Endodermal cell (in vitro differentiated cells): ENCODE measurements at regions not wholly inside any gene's neighbourhood (a gene's known extent, or its start where the extent isn't known, plus 50 kb on each side); places are given as distances from the start of the nearest gene placed in this dataset.

Experiments
- DNase-seq: peaks from one replicate; pipeline ENCODE4 v3.0.0-alpha.2; 2017
- H3K27ac ChIP-seq: 2 replicates; pipeline ENCODE4 v1.5.1; 2013; ENCODE audit warnings: mild to moderate bottlenecking, low read depth, low read length, moderate library complexity
- H3K27me3 ChIP-seq: 2 replicates; pipeline ENCODE4 v1.6.1; 2013; ENCODE audit warnings: mild to moderate bottlenecking, low read length, moderate library complexity; ENCODE audit not compliant: insufficient read depth, control insufficient read depth, poor library complexity, severe bottlenecking
- H3K36me3 ChIP-seq: 2 replicates; pipeline ENCODE4 v1.7.0; 2013; ENCODE audit warnings: mild to moderate bottlenecking, low read length, moderate library complexity; ENCODE audit not compliant: control insufficient read depth, insufficient read depth
- H3K4me1 ChIP-seq: one replicate; pipeline ENCODE4 v1.7.0; 2013; ENCODE audit warnings: low read length; ENCODE audit not compliant: control insufficient read depth, insufficient read depth
- H3K4me3 ChIP-seq: 2 replicates; pipeline ENCODE4 v1.5.1; 2013; ENCODE audit warnings: mild to moderate bottlenecking, low read length, moderate library complexity
- H3K9ac ChIP-seq: 2 replicates; pipeline ENCODE4 v1.6.1; 2013; ENCODE audit warnings: mild to moderate bottlenecking, low read length, moderate library complexity; ENCODE audit not compliant: poor library complexity, severe bottlenecking; ENCODE audit errors: extremely low read depth
- H3K9me3 ChIP-seq: 2 replicates; pipeline ENCODE4 v1.6.1; 2013; ENCODE audit warnings: mild to moderate bottlenecking, low read length, moderate library complexity; ENCODE audit not compliant: control insufficient read depth
- H3K27ac Mint-ChIP-seq: 2 replicates; pipeline ENCODE4 v1.8.0; 2020; ENCODE audit warnings: mixed read lengths
- H3K27me3 Mint-ChIP-seq: 2 replicates; pipeline ENCODE4 v1.8.0; 2021; ENCODE audit warnings: mild to moderate bottlenecking, mixed read lengths; ENCODE audit not compliant: insufficient read depth
- H3K36me3 Mint-ChIP-seq: 2 replicates; pipeline ENCODE4 v1.8.0; 2020; ENCODE audit warnings: low read depth, mixed read lengths
- H3K4me1 Mint-ChIP-seq: 2 replicates; pipeline ENCODE4 v1.8.0; 2020; ENCODE audit warnings: mixed read lengths
- H3K4me3 Mint-ChIP-seq: 2 replicates; pipeline ENCODE4 v1.8.0; 2020; ENCODE audit warnings: mild to moderate bottlenecking, moderate library complexity, mixed read lengths
- H3K9me3 Mint-ChIP-seq: 2 replicates; pipeline ENCODE4 v1.8.0; 2020; ENCODE audit warnings: mild to moderate bottlenecking, mixed read lengths
- WGBS, 2 experiments: methylation state at CpG; one replicate each; pipeline versions ENCODE4 v1.1.5 to v1.1.7; 2013; ENCODE audit warnings: missing lambda C conversion rate in 2 of 2, mixed read lengths in 1 of 2; ENCODE audit not compliant: insufficient coverage in 1 of 2, insufficient read length in 1 of 2; 5-methylcytosine and 5-hydroxymethylcytosine counted together
- TF ChIP-seq, protein P1 (sequence below): fragments of 200-600 bp; sonication (generic); conservative IDR thresholded peaks from 2 replicates; pipeline ENCODE4 v1.5.0; 2021; ENCODE audit warnings: antibody characterized with exemption, mild to moderate bottlenecking

DNA sequence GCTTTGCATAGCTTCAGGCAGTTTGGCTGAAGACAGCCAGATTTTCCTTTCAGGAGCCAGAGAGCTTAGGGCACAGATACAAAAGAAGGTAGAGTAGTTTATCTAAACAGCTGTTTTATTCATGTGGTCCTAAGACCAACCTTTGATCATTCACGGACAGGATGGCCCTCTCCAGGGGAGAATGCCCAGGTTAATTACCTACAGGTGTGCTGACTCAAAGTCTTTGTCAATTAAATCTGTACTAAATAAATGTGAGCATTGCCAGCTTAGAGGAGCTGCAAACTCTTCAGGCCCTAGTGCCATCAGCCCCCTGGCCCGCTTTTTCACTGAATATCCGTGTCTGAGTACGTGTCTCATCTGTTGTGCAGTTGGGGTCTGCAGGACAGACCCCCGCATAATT lies 554.7 kb downstream of the NUP35 start:
- H3K36me3 ChIP-seq, result no peaks in the 10 kb centered on the region
- peaks cover 10% of the 10 kb centered on the region for H3K9me3 ChIP-seq
- H3K27me3 ChIP-seq, result no peaks in the 10 kb centered on the region
- peaks cover 2% of the 10 kb centered on the region for H3K36me3 Mint-ChIP-seq
- peaks cover 7% of the 10 kb centered on the region for H3K27me3 Mint-ChIP-seq
- H3K9me3 Mint-ChIP-seq, result peaks cover 7% of the 10 kb centered on the region
- H3K9ac ChIP-seq, result no peak overlapping the region
- no peak overlapping the region for H3K4me3 ChIP-seq
- DNase-seq, result peak; percentile 56
- H3K4me1 Mint-ChIP-seq, result peaks cover 8% of the 10 kb centered on the region
- H3K27ac ChIP-seq, result no peak overlapping the region
- no peak overlapping the region for H3K4me3 Mint-ChIP-seq
- WGBS, 2 experiments, result 78 to 82% methylated on average over 3 to 5 of the region's 5 CpGs
- TF ChIP-seq, protein P1, sequence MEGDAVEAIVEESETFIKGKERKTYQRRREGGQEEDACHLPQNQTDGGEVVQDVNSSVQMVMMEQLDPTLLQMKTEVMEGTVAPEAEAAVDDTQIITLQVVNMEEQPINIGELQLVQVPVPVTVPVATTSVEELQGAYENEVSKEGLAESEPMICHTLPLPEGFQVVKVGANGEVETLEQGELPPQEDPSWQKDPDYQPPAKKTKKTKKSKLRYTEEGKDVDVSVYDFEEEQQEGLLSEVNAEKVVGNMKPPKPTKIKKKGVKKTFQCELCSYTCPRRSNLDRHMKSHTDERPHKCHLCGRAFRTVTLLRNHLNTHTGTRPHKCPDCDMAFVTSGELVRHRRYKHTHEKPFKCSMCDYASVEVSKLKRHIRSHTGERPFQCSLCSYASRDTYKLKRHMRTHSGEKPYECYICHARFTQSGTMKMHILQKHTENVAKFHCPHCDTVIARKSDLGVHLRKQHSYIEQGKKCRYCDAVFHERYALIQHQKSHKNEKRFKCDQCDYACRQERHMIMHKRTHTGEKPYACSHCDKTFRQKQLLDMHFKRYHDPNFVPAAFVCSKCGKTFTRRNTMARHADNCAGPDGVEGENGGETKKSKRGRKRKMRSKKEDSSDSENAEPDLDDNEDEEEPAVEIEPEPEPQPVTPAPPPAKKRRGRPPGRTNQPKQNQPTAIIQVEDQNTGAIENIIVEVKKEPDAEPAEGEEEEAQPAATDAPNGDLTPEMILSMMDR, result no peak
- H3K4me1 ChIP-seq, result no peaks in the 10 kb centered on the region
- no peak overlapping the region for H3K27ac Mint-ChIP-seq

DNA sequence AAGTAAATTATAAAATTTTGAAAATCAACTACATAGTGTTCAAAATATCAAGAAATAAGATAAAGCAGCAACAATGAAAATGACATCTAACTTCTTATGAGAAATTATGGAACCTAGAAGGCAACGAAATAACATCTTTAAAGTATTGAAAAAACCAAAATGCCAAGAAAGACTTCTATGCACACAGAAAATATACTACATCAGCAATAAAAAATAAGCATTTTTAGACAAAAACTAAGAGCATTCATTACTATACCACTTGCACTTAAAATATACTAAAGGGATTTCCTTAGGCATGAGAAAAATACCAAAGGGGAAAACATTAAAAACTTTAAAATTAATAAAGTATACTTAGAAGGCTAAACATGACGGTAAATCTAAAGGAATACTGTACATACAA lies 556.3 kb downstream of the NUP35 start:
- Mint-ChIP-seq H3K27ac (no peak overlapping the region), H3K9me3 (peaks cover 17% of the 10 kb centered on the region), H3K4me1 (peaks cover 8% of the 10 kb centered on the region), H3K27me3 (peaks cover 7% of the 10 kb centered on the region), H3K4me3 (no peak overlapping the region), H3K36me3 (peaks cover 2% of the 10 kb centered on the region)
- Histone ChIP-seq H3K27ac (no peak overlapping the region), H3K4me3 (no peak overlapping the region), H3K36me3 (no peaks in the 10 kb centered on the region), H3K9me3 (peaks cover 16% of the 10 kb centered on the region), H3K27me3 (no peaks in the 10 kb centered on the region), H3K4me1 (no peaks in the 10 kb centered on the region), H3K9ac (no peak overlapping the region)
- DNase-seq, result no peak
- TF ChIP-seq, protein P1, result no peak
- WGBS, 2 experiments, result 88% methylated on average over 1 of the region's 2 CpGs; no CpG with 5 or more reads in 1 of the 2 experiments

DNA sequence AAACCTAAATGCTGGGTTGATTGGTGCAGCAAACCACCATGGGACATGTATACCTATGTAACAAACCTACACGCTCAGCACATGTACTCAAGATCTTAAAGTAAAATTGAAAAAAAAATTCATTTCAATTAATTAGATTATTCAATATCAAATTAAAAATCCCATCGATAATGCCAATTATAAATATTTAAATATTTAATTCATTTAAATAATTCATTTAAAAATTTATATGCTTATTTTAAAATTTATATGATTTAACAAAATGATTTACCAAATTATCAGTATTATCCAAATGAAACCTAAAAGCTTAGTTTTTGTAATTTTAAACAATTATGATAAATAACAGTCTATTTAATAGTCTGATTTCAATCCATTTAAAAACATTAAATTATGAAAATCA lies 560.4 kb downstream of the NUP35 start:
- H3K27ac ChIP-seq, result no peak overlapping the region
- Mint-ChIP-seq H3K4me1 (no peaks in the 10 kb centered on the region), H3K4me3 (no peak overlapping the region), H3K9me3 (peaks cover 21% of the 10 kb centered on the region), H3K27ac (no peak overlapping the region), H3K27me3 (no peaks in the 10 kb centered on the region), H3K36me3 (peaks cover 2% of the 10 kb centered on the region)
- peak overlapping the region; percentile 31 for H3K4me3 ChIP-seq
- no peaks in the 10 kb centered on the region for H3K27me3 ChIP-seq
- H3K4me1 ChIP-seq, result no peaks in the 10 kb centered on the region
- H3K36me3 ChIP-seq, result no peaks in the 10 kb centered on the region
- 100% methylated on average over 1 of the region's 2 CpGs; no CpG with 5 or more reads in 1 of the 2 experiments for WGBS, 2 experiments
- TF ChIP-seq, protein P1, result no peak
- no peak overlapping the region for H3K9ac ChIP-seq
- peaks cover 16% of the 10 kb centered on the region for H3K9me3 ChIP-seq
- DNase-seq, result no peak
